ACHN (cell line): ENCODE measurements at regions not wholly inside any gene's neighbourhood (a gene's known extent, or its start where the extent isn't known, plus 50 kb on each side); places are given as distances from the start of the nearest gene placed in this dataset.
A peak's percentile ranks its signal among the peaks of the same experiment; 100 is the strongest.

Source experiments
- DNase-seq: peaks from one replicate; pipeline ENCODE4 v3.0.0-alpha.2; 2015
- in situ Hi-C: cut with HindIII; loops from 2 replicates; pipeline ENCODE4 v1.10.0; 2017; ENCODE audit warnings: low sequenced_read_pairs, low pct_ligation_motif_present, low pct_unique_long_range_greater_than_20kb

DNA sequence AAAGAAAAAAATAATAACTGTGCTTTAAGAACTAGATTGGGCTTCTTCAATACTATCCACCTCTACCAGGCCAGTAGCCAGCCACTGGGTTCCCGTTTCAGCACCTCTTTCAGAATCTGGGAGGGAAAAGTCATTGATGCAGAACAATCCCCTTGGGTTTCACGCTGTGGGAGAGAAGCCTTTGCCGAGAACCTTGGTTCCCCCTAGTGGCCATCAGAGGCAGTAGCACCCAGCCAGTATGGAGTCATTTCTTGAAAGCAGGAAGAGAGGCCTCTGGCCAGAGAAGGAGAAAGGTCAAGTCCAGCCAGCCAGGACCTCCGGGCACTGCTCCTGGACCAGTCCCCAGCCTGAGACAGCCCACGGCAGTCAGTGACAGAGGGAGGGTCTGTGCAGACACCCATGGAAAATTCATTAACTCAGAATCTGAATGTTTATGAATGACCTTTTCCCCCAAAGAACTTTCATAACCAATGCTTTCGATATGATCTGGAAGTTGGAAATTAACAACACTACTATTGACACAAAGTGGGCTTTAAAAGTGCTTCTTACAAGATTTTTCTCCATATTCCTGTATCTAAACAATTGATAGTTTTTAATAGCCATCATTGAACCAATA, 51.2 kb upstream of the CDH5 start:
- DNase-seq = peak; percentile 85
- in situ Hi-C loops = no loop called here

DNA sequence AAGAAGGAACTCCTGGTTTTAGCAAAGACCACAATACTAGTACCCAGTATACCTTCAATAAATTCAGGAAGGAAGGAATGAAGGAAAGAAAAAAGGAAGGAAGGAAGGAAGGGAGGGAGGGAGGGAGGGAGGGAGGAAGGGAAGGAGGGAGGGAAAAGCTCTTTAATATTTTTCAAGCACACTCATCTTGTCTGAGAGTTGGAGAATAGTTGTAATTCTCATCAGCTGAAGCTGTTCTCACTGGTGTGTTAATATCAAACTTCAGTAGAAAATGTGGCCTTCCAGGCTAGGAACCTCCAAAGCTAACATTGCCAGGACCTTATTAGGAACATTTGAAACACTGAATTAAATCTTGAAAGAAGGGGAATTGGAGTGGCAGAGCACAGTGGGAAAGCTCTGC, 55.2 kb upstream of the CDH5 start:
- no peak for DNase-seq
- in situ Hi-C loops = no loop called here

DNA sequence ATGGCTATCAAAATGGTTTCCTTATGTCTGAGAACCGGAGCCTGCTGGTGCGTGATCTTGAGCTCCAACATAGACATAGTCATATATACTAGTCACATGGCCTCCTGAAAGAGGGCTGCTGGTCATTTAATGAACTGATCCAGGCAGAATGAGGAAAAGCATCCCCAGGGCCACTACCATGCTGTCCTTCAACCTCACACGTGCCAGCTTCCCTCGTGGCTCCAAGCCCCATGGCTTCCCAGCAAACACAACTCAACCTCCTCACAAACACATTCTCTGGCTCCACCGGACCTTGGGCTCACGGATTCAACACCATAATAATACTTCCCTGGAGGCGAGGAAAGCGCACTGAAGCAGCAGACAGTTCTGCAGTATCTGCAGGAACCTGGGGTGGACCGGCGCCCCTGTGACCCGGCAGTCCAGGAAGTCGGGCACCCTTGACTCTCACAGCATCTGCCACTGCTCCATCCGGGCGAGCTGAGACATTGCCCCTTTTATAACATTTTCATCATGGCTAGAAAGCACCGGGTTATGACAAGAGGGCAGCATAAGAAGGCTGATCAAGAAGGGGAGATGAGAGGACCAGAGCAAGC, 57.2 kb upstream of the CDH5 start:
- DNase-seq = no peak
- in situ Hi-C loops = no loop called here

DNA sequence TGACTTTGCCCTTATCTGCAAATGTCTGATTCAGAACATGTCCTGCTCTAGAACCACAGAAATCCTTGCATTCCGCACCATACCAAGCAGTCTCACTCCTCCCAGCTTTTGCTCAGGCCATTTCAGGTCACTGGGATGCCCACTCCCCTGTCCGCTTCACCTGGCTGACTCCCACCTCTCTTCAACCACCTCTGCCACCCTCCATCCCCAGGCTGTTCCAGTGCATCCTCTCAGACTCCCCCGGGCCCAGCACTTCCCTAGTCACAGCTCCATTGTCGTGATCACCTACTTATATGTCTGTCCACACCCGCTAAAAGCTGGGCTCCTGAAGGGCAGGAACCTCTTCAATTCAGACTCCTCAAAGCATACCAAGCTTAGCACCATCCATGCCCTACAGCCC, 58.4 kb upstream of the CDH5 start:
- in situ Hi-C loops = no loop called here

DNA sequence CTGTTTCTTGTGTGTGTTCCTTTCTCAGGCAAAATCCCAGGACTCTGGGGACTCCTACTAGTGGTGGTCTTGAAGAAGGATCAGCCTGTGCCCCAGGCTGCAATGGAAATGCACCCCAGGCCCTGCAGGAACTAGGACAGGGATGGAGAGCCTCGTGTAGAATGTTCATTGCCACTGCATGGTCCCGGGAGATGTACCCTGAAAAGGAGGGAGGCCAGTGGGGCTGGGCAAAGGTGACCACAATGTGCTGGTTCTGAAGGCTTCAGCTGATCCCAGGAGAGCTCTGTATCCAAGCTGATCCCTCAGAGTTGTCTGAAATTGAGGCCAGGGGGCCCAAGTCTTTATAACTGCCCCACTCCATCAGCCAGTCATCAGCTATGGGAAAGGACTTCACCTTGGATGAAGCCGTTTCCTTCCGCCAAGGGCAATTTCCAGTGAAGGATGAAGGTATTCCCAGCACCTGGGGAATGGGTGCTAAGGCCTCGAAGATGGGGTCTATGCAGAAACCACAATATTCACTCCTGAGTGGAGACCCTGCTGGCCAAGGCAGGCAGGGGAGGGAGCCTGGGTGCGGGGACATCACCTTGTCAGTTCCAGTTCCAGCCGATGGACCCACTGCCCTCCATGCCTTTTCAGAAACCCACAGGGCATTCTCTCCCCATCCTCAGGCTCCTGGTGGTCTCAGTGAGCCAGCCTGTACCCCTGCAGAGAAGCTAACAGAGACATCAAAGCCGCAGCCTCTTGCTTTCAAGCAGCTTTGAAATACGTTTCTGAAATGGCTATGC, 59.9 kb upstream of the CDH5 start:
- in situ Hi-C loops = no loop called here
- no peak for DNase-seq

More for the DNA sequence above, 58.4 kb upstream of the CDH5 start:
- no peak for DNase-seq

DNA sequence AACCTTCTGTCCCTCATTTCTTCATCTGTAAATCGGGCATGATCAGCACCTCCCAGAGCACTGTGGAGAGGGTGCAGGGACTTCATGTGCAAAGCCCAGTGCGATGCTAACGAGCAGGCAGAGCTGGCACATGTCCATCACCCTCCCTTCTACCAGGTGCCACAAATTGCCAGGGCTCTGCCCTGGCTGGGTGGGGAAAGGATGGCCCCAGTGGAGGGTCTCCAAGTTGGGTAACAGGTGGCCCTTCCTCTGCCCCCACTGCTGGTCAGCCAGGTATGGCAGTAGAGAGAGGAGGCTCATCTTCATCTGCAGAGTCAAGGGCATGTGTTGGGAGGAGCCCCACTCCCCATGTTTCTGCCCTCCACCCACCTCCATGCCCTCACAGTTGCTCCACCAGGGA, 61.5 kb upstream of the CDH5 start:
- in situ Hi-C loops = no loop called here
- no peak for DNase-seq

DNA sequence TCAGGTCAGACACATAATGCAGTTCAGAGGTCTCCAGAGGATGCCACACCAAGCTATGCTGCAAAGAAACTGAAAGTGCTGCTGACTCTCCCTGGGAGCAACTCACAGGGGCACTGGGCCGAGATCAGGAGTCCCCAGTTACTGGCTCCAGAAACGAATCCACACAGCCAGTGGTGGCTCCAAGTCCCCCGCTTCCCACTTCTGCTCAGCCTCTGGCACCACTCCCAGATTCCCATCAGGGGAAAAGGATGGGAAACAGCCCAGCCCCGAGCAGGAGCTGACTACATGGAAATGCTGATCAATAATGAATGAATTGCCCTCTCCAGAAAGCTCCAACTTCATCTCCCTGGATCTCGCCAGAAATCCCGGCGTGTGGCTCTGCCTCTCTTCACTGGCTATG, 62.3 kb upstream of the CDH5 start:
- no peak for DNase-seq

DNA sequence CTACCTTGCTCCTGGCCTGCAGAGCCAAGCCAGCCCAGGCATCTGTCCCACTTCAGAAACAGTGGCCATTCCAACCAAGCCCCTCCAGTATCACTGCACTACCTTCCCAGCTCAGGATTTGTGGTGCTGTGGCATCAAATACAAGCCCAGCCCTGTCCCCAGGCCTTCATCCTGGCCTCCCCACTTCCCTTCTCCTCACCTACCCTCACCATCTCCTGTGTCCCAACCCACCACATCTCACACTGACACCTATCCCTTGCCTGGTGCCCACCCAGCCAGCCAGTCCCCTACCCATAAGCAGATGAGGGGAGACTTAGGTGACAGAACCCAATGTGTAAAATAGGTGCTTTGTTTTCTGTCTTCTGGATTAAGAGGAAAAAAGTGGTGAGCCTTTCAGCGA, 66.0 kb upstream of the CDH5 start:
- no peak for DNase-seq
- in situ Hi-C loops = no loop called here

More for the DNA sequence above, 62.3 kb upstream of the CDH5 start:
- in situ Hi-C loops = no loop called here

DNA sequence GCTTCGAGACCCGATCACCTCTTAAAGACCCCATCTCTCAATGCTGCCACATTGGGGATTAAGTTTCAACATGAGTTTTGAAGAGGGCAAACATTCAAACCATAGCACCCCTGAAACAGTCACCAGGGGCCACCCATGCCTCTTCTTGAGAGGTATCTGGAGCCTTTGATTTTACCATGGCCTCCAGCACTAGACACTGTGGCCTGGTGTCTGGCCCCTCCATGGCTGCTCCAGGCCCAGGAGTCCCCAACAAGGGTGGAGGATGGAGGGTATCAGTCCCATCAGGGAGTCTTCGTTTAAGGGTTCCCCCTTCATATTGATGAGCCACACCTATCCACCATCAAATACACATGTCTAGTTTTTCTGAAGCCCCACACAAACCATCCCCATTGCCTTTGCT, 66.5 kb upstream of the CDH5 start:
- in situ Hi-C loops = no loop called here
- DNase-seq = no peak

DNA sequence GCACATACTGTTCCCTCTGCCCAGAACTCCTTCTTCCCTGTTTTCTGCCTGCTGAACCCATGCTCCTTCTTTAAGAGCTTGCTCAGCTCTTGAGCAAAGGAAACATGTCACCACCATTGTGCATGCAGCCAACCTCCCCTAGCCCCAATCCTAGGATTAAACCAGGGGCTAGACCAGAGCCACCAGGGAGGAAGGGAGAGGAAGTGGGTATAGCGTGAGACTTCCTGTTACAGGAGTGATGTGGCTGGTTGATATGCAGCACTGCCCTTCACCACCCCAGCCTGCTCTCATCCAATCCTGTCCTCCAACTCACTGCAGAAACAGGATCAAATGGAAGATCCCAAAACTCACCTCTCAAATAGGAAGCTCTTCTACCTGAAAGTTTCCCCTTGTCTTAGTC, 67.1 kb upstream of the CDH5 start:
- DNase-seq = no peak
- in situ Hi-C loops = no loop called here

DNA sequence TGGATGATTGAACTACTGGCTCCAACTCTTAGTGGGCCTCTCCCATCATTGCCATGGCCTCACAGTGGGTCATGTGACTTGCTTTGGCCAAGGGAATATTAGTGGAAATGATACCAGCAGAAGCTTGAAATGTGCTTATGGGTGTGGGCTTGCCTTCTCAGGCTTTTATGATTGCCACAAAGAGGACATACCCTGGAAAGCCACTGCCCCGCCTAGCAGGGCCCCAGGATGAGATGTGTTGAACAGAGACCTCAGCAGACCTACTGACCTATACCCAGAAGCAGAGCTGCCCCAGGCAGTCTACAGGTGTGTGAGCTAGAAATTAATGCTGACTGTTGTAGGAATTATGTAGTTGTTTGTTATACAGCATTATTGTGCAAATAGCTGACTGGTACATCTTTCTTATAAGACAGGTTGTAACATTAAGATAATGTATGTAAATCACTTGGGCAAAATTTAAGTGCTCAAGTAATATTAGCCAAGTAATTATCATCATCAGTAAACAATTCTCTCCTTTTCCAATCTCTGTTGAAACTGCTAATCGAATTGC, 67.8 kb upstream of the CDH5 start:
- DNase-seq = no peak
- in situ Hi-C loops = no loop called here

DNA sequence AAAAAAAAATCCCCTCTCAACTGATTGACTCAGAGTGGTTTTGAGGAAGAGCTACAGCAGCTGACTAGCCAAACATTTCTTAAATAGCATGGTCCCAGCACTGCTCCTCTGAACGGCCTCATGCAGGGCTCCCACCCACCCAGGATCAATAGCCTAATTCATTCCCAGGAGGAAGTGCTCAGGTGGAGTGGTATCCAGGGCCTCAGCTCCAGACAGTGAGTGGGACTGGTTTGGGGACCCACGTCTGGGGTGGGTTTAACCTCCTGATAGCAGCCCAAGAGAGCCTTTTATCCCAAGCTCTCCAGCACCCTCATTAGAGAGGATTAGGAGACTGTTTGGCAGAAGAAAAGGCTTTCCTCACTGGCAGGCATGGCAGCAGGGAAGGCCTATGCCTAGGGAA, 68.5 kb upstream of the CDH5 start:
- DNase-seq = no peak
- in situ Hi-C loops = no loop called here

DNA sequence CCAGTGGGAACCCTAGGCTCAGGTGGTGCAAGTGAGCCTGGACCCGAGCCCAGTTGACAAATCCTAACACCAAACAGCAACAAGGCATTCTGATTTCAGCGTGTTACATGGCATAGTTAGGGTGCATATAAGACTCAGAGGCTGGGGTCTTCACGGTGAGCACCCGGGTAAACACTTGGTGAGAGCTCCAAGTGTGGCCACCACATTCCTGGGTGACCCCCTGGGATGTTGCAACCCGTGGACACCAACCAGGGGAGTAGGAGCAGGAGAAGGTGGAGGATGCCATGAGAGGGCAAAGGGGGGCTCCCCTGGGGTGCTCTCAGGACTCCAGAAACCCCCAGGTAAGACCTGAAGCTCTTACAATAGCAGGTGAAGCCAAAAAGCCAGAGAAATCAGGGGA, 69.9 kb upstream of the CDH5 start:
- in situ Hi-C loops = no loop called here
- DNase-seq = no peak

DNA sequence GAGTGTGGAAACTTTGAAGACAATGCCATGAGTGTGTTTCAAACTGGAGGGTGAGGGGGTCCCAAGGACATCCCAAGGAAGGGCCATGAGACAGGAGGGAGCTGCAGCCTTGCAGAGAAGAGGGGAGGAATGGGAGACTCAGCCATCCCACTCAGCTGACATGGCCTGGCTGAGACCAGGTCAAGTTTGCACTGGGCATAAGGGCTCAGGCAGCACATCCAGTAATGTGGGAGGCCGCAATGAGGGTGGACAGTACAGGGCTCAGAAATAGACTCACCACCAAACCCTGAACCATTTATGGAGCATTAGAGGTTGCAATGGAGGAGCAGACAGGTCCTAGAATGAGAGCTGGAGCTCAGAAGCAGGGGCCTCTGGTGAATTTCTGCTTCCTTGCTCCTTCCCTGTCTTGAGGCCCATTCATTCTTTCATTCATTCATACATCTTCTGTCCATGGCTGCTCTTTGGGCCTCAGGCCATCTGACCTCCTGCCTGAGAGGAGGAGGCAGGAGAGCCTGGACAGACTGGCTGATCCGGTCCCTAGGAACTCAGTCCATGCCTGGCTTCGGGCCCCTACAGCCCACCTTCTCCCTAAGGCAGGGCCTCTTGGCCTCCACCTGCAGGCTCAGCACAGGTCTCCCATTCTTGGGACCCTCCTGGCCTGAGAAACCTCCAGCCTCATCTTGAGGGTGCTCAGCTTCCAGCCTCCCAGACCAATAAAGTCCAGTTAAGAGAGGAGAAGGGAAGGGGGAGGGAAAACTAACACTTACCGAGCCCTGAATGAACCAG, 70.5 kb upstream of the CDH5 start:
- no peak for DNase-seq
- in situ Hi-C loops = no loop called here

DNA sequence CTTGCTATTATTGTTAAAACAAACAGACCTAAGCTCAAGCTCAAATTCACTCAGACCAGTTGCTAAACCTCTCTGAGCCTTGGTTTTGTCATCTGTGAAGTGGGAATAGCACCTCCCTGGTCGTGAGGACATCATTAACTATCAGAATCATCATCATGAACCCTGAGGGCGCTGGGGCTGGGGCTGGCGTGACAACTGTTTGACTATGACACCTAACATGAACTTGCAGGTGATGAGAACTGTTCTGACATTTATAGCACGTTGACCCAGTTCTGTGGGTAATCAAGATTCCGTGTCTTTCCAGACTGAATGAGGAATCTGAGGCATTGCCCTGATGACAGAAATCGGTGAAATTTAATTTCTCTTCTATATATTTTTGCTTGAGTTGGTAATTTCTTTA, 71.3 kb upstream of the CDH5 start:
- in situ Hi-C loops = no loop called here
- DNase-seq = no peak

DNA sequence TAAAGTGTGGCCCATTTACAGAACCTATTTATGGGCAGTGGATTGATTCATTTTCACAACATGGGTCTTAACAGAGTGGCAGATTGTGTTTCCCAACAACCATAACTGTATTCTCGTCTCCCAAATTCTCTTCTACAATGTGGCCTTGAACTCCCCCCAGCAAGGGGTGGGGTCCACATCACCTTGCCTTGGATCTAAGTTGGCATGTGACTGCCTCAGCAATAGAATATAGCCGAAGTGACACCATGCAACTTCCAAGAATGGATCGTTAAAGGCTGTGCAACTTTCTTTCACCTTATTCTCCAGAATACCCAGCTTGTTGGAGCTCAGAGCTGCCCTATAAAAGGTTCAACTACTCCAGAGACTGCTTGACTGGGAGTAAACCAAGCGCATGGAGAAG, 72.0 kb upstream of the CDH5 start:
- in situ Hi-C loops = no loop called here

DNA sequence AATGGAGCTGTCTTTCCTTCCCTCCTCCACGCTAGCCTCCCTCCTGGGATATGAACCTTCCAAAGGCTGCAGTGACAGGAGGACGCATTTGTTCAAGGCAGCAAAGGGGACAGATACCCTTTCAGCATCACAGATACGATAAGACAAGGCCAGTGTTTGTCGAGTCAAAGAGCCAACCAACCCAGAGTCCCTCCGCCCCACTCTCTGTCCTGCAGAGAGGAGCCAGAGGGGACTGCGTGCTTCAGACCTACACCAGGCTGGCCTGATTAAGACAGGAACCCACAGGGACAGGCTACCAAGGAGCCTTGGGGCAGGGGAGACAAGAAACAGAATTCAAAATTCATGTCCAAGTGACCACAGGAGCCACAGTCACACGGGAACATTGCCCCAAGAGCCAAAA, 72.6 kb upstream of the CDH5 start:
- no peak for DNase-seq
- in situ Hi-C loops = no loop called here

More for the DNA sequence above, 72.0 kb upstream of the CDH5 start:
- no peak for DNase-seq

DNA sequence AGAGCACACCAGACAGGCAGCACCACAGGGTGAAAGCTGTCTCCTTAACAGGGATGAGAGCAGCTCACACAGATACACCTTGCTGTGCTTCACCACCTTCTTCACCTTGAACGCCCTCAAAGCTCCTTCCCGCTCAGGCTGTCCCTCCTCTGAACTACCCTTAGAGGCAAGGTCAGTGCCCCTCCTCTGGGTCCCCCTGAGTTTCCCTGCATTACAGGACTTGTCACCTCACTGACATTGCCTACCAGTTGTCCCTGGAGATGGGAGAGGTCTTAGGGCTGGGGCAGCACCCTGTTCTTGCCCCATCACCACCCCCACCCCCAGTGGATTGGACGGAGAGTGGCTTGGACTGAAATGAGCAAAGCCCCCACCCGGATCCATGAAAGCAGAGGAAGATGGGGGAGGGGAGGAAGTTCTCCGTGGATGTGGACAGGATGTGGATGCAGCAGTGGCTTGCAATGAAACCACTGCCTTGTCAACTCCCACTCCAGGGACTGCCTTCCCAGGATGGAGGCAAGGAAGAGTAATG, 73.2 kb upstream of the CDH5 start:
- in situ Hi-C loops = no loop called here
- no peak for DNase-seq
